ENCODE measurements at regions not wholly inside any gene's neighbourhood (a gene's known extent, or its start where the extent isn't known, plus 50 kb on each side); places are given as distances from the start of the nearest gene placed in this dataset.
"Not testable (repeated sequence)": the region's sequence is repeated elsewhere in the genome, so short reads cannot be mapped to it uniquely, and the experiment has no call there.

DNA sequence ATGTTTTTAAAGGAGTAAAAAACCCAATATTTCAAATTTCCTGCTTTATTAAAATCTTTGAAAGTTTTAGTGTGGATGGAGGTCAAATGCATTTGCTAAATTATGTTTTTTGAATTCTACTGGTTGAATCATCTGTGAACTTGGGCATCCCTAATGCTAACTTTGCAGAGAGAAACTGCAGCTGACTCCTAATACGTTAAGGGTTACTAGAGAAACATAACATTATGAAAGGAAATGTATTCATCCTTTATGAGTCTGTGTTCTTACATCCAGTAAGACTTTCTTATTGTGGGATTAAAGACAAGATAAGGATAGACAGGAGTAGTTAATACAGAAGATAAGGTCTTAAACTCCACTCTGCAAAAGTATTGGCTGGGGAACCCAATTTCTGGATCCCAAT lies 140.6 kb downstream of the FAM124B start:
- no peak for DNase-seq (ENCODE audit: low spot score)

DNA sequence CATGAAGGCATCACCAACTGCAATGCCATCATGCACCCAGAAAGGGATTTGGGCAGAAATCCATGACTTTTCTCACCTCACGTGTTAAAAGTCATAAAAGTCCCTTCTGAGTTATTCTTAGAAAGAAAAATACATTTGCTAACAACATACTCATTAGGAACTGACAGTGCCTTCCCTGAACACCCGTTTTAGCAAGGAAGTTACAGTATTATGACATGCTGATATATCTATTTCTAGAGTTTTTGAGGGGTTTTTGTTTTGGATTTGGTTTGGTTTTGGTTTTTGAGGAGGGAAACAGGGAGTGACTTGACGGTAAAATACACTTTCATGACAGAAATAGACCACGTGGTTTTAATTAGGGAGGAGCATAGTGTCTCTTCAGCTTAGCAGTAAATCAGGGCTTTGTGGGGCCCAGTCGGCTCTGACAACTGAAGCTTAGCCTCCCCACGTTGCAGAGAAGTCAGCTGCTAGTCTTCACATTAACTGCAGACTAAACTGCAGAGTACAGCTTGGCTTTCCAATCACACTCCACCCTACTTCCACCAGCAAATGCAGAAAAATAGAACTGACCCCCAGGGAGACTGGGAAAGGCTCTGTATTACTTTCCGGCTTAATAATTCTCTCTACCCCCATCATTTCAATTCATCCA lies 141.4 kb downstream of the FAM124B start:
- no peak for DNase-seq (ENCODE audit: low spot score)

DNA sequence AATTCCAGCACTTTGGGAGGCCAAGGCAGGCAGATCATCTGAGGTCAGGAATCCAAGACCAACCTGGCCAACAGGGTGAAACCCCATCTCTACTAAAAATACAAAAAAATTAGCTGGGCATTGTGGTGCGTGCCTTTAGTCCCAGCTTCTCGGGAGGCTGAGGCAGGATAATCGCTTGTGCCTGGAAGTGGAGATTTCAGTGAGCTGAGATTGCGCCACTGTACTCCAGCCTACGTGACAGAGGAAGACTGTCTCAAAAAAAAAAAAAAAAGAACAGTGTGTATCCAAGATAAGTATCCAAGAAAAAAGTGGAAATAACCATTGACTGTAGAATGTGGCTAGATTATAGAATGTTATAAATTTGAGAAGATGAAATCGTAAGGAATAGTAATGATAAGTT lies 142.1 kb downstream of the FAM124B start:
- no peak for DNase-seq (ENCODE audit: low spot score)

DNA sequence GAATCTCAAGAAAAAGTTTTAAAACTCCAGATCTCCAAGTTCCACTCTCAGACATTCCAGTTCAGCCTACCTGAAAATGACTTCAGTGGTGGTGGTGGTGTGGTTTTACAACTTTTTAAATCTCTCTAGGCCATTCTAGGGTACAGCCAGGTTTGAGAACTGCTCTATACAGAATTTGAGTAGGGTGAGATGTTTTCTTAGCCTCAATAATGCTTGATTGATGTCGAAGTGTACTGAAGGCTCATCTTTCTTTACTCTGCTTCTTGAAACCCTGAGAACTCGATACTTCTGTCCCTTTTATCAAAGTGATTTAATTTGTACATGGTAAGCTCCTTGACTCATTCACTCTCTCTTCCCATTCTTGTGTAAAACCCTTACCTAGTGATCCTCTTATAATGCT lies 143.8 kb downstream of the FAM124B start:
- no peak for DNase-seq (ENCODE audit: low spot score)

DNA sequence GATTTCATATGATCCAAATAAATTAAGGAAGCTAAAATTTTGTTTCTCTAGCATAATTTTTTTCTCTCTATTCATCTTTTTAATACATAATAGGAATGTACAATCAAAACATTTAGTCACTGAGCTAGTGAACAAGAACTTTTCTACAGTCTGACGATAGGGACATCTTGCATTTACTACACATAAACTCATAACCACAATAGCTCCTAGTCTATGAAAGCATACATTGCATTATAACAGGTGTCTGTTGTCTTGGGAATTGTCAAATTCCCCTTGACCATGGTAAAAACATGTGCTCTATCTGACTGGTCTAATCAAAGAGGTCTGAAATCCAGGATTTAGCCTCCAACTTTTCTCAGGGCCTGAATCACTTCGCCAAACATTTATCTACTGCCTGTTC lies 144.8 kb downstream of the FAM124B start:
- DNase-seq (ENCODE audit: low spot score), result no peak

DNA sequence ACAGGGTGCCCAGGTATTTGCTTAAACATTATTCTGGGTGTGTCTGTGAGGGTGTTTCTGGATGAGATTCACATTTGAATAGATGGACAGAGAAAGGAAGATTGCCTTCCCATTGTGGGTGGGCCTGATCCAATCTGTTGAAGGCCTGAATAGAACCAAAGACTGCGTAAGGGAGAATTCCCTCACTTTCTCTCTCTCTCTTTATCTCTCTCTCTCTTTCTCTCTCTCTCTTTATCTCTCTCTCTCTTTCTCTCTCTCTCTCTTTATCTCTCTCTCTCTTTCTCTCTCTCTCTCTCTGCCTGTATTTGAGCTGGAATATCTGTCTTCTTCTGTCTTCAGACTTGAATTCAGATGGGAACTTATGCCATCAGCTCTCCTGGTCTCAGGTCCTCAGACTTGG lies 148.4 kb downstream of the FAM124B start:
- no peak for DNase-seq (ENCODE audit: low spot score)

DNA sequence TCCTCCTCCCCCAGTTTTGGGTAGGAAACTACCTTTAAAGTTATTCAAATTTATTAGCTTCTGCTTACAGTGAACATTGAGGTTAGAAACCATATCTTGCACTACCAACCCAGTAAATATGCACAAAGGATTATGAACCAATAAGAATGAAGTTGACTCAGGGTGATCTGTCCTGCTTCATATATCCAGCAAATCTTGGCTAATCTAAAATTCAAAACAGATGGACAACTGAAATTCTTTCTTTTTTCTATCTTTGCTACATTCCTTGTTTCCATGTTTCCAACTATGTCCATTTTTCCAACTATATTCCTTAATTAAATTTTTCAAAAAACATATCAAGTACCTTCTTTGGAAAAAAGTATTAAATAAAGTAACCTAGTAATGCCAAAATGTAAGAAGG lies 149.3 kb downstream of the FAM124B start:
- DNase-seq (ENCODE audit: low spot score), result no peak

DNA sequence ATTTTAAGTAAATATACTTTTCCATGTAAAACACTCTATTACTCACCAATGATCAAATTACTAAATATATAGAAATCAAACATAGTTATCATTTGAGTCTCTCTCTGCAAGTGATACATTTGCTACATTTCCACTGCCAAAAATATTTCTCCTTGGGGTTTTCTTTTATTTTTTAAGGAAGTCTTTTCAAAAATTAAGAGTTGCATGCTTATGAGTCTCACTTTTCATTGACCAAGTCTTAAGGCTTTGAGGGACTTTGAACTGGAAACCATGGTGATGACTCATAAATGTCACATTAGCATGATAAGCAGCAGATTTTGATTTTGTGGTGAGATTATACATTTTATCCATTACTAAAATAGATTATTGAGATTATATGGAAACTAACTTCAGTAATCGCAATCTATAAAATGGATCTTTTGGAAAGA lies 152.9 kb downstream of the FAM124B start:
- no peak for DNase-seq (ENCODE audit: low spot score)

DNA sequence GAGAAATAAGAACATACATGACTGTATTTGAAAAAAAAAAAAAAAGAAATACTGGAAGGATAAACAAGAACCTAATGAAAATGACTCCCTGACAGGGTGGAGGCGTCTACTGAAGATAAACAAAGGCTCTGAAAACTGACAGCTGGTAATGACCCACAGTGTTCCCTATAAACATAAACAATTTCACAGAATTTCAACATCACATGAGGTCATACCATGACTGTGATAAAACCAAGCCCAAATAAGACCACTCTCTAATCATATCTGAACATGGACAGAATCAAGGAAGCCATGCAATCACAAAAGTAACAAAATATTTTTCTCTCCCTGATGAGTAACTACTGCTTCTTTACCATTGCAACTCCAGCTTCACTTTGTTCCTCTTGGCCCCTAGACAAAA lies 159.3 kb downstream of the FAM124B start:
- no peak for DNase-seq (ENCODE audit: low spot score)

DNA sequence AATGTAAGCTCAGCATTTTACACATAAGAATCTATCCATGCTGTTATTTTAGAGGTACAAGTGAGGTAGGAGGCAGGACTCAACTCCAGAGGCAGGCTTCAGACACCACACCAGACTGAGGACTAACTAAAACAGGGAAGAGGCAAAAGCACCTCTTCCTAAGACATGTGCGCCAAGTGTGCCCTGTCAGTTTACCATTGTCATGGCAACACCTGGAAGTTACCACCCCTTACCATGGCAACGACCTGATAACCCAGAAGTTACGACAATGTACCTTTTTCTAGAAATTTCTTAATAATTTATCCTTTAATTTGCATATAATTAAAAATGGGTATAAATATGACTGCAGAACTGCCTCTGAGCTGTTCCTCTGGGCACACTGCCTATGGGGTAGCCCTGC lies 160.1 kb downstream of the FAM124B start:
- DNase-seq (ENCODE audit: low spot score), result no peak

DNA sequence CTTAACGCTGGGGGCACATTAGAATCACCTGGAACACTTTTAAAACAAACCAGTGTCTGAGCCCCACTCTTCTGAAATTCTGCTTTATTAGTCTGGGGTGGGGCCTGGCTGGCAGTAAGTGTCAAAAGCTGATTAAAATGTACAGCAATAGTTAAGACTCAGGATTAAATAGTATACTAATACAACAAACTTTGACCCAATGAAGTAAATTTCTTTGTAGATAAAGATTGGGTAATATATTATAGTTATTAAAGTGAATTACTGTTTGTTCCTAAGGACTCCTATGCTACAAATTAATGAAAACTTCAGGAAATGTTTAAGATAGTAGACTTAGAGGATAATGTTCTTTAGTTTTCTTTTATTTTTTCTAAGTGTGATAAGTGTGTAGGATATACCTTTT lies 160.9 kb downstream of the FAM124B start:
- no peak for DNase-seq (ENCODE audit: low spot score)

DNA sequence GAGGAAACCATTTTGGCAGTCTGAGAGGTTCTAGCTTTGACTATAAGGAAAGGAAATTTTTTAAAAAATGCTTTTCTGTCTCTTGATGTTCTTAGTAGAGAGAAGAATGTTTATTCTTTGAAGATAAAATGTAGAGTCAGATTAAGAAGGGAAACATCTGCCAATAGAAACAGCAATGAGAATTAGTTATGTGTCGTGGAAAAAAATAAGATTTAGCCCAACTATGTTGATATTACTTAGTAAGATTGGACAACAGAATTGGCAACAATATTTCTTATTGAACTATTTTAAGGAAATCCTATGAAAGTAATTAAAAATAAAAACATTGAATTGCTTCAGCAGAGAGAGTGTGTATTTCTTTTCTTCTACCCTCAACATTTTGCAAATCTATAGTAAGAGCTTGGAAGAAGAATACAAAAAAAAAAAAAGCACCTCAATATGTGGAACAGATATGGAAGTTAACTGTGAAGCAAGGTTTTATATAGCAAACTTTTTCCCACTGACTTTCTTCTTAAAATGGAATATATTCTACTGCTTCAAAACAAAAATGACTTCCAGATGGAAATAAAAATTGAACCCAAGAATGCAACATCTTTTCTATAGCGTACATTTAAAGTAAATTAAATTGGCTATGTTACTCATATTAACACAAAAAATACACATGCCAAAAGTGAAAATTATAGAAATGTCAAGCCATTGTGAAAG lies 177.9 kb downstream of the FAM124B start:
- no peak for DNase-seq (ENCODE audit: low spot score)

DNA sequence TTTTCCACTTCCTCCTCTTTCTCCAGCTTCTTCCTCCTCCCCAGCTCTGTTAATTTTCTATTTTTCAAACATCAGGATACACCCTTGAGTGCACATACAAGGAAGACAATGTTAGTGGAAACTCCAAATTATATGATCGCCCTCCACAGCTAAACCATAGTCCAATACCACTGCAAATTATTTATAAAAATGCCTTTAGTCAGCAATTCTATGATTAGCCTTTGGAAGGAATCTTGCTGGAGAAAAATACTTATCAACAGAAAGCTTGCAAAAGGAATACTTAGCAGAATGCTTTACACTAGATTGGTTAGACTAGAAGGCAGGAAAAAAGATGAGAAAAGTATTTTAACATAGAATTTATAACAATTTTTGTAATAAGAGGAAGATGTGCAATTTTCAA lies 178.9 kb downstream of the FAM124B start:
- no peak for DNase-seq (ENCODE audit: low spot score)

DNA sequence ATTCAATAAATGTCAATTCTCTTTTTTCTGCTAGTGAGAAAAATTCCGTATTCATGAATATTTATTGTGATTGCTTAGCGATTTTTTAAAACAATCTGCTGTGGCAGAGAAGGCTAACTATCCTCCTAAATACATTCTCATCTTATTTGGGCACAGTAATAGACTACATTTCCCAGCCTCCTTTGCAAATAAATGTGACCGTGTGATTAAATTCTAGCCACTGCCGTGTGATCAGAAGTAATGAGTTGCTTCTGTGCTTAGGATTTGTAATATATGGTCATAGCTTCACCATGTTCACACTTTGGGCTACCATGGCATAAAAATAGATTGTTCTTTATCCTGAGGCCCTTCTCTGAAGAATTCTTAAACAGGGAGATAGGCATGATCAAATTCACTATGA lies 179.6 kb downstream of the FAM124B start:
- peak; percentile 20 for DNase-seq (ENCODE audit: low spot score)

DNA sequence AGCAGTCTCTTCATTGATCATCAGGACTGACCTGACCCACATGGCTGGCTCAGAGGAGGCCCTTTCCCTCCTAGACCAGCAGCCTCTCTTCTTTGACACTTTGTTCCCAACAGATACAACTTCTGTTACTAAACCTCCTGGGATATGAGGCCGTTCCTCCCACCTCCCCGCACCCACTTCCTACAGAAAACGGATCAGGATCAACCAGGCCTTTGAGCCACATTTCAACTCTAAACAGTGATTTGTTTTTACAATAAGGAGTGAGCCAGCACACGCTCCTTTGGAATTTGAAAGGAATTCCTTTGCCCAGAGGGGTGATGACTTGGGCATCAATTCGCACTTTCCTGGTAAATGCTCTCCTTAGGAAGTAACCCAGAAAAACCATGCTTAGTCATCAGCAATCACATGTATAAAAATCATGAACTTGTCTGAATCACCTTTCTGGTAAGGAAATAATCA lies 180.4 kb downstream of the FAM124B start:
- DNase-seq (ENCODE audit: low spot score), result no peak

DNA sequence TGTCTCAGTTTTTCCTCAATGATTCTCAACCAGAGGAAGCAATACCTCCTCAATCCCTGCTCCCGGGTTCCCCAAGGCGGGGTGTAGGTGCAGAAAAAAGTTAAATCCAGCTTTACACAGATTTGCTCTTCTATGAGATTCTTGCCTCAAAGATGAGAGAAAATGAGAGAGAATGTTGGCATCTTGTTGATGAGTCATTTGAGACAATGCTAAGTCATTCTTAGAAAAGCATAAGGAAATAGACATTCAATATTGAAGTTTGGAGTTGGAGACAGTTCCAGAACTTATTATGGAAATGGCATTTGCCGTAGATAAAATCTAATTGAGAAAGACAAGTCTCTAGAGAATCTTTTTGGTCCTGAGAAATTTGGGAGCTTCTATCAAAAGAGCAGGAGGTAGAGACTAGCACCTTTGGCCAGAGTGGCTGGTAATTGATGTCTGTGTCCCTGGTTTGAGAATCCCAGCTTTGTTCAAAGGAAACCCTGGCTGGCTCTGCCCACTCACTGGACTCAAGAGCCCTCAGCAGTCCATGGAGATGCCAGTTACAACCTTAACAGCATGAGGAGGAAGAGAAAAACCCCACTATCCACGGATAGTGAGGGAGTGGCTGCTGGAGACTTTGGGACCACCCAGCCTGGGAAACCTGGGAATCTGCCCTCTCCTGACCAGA lies 181.2 kb downstream of the FAM124B start:
- DNase-seq (ENCODE audit: low spot score), result no peak

DNA sequence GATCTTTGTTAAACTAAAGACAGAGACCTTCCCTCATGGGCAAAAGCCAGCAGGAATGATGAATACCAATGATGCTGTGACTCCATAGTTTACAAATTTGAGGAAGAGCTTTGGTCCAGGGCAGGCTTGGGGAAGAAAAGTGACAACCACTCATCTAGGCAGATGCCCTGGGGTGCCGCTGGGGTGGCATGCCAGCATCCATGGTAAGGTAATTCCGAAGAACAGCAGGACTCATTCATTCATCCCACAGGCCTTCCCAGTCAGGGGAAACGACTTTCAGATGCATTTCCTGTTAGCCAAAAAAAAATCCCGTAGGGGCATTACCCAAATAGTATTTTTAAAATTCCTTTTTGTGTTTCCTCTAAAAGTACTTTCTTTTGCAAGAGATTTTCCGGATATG lies 180.7 kb upstream of the SERPINE2 start:
- no peak for DNase-seq (ENCODE audit: low spot score)

DNA sequence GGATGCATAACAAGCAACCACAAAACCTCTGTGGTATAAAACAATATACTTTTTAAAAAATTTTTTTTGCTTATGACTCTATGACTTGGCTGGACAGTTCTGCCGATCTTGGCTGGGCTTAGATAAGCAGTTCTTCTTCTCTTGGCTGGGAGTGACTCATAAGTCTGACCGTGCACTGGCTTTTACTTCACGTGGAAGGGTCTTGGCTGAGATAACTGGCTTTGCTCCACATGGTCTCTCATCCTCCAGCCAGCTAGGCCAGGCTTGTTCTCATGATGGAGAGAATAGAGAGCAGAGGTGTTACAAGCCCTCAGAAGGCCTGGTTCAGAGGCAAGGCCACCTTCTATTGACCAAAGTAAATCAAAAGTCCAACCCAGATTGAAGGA lies 178.9 kb upstream of the SERPINE2 start:
- no peak for DNase-seq (ENCODE audit: low spot score)

DNA sequence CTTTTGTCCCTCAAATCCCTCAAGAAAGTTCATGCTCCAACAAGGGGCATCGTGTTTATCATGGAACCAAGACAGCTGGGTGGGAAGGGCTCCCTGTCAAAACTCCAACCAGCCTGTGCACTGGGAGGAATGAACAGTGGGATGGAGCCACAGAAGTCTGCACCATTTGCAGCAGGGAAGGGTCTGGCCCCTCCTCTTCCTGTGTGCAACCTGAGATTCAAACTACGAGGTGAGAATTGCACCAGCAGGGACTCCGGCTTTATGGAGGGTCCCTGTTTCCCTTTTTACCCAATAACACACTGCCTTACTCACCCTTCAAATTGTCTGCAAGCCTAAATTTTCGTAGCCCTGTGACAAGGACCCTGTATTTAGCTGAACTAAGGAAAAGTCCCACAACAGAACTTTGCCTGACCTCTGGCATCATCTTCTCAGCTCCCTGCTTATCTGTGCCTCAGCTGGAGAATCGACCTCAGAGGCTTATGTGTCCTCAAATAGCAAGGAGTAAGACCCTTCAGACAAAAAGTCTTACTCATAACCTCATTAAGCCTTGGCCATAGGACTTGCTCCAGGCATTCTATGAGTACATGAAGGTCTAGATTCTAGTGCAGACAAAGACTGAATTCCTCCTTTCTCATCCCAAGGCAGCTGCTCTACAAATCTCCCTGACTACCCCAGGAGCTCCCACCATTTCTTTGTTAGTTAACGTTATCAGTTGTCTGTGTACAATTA lies 178.3 kb upstream of the SERPINE2 start:
- DNase-seq (ENCODE audit: low spot score), result no peak

DNA sequence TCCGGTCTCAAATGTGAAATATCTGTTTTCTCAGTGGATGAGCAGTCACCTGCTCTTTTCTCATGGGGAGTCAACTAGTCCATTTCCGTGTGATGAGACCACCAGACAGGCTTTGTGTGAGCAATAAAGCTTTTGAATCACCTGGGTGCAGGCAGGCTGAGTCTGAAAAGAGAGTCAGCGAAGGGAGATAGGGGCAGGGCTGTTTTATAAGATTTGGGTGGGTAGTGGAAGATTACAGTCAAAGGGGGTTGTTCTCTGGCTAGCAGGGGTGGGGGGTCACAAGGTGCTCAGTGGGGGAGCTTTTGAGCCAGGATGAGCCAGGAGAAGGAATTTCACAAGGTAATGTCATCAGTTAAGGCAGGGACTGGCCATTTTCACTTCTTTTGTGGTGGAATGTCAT lies 176.5 kb upstream of the SERPINE2 start:
- DNase-seq (ENCODE audit: low spot score), result not testable (repeated sequence)

DNA sequence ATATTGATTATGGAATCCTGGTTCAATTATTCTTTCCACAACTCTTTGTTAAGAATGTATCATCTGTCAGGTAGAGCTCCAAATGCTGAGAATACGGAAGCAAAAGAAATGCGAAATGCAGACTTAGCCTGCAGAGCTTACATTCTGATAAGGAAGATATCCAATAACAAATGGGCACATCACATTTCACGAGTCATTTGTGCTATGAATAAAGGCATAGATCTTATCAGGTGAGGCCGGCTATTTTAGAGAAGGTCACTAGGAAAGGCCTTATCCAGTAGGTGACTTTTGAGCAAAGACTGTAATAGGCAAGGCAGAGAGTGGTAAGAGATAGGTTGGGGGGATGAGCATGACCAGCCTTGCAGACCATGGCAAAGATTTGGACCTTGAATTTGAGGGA lies 174.3 kb upstream of the SERPINE2 start:
- no peak for DNase-seq (ENCODE audit: low spot score)

DNA sequence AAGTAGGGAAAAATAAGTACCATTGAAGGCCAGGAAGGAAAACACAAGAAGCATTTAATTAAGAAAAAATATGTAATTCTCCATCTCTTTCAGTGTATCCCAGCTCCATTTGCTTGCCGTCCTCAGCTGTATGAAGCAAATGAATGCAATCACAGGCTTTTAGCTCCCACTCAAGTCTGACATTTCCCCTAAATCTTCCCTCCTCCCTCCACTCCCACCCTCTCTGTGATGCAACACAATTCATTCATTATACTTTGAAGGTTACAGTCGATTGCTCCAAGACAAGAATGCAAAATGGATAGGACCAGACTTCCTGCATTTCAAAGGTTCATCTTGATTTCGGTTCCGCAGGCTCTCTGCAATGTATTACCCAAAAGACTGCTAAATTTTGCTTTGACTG lies 172.7 kb upstream of the SERPINE2 start:
- DNase-seq (ENCODE audit: low spot score), result no peak

DNA sequence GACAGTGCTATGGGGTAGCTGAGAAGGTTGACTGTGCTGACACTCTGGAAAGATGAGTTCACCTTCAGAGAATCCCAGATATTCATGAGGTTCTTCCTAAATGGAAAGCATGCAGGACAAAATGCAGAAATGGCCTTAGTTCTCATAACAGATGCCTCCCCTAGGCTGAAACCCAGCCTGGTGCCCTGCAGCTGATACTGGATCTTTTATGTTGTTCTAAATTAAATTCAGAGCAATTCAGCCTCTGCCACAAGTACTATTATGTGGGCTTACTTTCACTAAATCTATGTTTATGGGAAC lies 172.0 kb upstream of the SERPINE2 start:
- no peak for DNase-seq (ENCODE audit: low spot score)

Measured in NAMALWA (cell line).